ENCODE measurements at regions not wholly inside any gene's neighbourhood (a gene's known extent, or its start where the extent isn't known, plus 50 kb on each side); places are given as distances from the start of the nearest gene placed in this dataset.

DNA sequence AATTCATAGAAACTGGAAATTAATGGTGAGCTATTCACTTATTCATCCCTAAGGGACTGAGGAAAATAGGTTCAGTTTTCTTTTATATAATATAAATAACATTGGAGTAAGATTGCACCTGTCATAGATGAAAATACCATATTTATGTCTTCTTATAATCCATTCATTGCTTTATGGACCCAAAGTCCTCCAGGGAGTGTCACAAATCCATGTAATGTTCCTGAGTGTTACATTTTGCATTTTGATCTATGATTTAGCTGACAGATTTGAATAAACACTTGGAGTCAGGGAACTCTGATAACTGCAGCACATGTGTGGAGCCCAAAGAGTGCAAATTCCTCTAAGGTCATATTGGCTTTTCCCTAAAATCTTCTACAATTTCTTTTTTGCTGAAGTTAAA lies 484.3 kb downstream of the MDFIC start:
- TF ChIP-seq, protein P1, sequence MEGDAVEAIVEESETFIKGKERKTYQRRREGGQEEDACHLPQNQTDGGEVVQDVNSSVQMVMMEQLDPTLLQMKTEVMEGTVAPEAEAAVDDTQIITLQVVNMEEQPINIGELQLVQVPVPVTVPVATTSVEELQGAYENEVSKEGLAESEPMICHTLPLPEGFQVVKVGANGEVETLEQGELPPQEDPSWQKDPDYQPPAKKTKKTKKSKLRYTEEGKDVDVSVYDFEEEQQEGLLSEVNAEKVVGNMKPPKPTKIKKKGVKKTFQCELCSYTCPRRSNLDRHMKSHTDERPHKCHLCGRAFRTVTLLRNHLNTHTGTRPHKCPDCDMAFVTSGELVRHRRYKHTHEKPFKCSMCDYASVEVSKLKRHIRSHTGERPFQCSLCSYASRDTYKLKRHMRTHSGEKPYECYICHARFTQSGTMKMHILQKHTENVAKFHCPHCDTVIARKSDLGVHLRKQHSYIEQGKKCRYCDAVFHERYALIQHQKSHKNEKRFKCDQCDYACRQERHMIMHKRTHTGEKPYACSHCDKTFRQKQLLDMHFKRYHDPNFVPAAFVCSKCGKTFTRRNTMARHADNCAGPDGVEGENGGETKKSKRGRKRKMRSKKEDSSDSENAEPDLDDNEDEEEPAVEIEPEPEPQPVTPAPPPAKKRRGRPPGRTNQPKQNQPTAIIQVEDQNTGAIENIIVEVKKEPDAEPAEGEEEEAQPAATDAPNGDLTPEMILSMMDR (conservative IDR thresholded peaks at IDR 0.05; ENCODE audit: low read depth, low read length) = no peak
- no peak for TF ChIP-seq MAZ (IDR thresholded peaks at IDR 0.05; ENCODE audit: borderline replicate concordance, low read depth, low read length)
- no peak for TF ChIP-seq SMC3 (IDR thresholded peaks at IDR 0.05; ENCODE audit: low read depth, low read length)
- TF ChIP-seq, protein P2, sequence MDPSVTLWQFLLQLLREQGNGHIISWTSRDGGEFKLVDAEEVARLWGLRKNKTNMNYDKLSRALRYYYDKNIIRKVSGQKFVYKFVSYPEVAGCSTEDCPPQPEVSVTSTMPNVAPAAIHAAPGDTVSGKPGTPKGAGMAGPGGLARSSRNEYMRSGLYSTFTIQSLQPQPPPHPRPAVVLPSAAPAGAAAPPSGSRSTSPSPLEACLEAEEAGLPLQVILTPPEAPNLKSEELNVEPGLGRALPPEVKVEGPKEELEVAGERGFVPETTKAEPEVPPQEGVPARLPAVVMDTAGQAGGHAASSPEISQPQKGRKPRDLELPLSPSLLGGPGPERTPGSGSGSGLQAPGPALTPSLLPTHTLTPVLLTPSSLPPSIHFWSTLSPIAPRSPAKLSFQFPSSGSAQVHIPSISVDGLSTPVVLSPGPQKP (IDR thresholded peaks at IDR 0.05; ENCODE audit: borderline replicate concordance, low read depth, low read length) = no peak
- no peak for TF ChIP-seq POLR2A (IDR thresholded peaks at IDR 0.05; ENCODE audit: low read depth, low read length)
